B cell (primary cell): ENCODE measurements at regions not wholly inside any gene's neighbourhood (a gene's known extent, or its start where the extent isn't known, plus 50 kb on each side); places are given as distances from the start of the nearest gene placed in this dataset.
A peak's percentile ranks its signal among the peaks of the same experiment; 100 is the strongest.

Source experiments
- ATAC-seq: fragments of 200-7000 bp; cut with Tn5 transposase; one replicate; pipeline ENCODE4 v1.10.0; 2021; ENCODE audit warnings: low read depth, mild to moderate bottlenecking, moderate number of reproducible peaks, moderate library complexity
- CTCF ChIA-PET: fragments of 350-600 bp; sonication (Branson Sonifier 250); formaldehyde crosslinking; loops from one replicate; lab custom pipeline; 2021; ENCODE audit warnings: antibody characterized with exemption, inconsistent platforms; lab: Charles Lee
- POLR2A ChIA-PET: fragments of 350-600 bp; sonication (Branson Sonifier 250); formaldehyde crosslinking; loops from one replicate; lab custom pipeline; 2021; ENCODE audit warnings: antibody characterized with exemption; lab: Charles Lee
- DNase-seq: peaks from one replicate; pipeline ENCODE4 v3.0.0; 2013
- H2AFZ ChIP-seq: 2 replicates; pipeline ENCODE4 v1.6.1; 2012; ENCODE audit warnings: mild to moderate bottlenecking, low read depth, low read length; ENCODE audit not compliant: insufficient read depth, poor library complexity, severe bottlenecking
- H3K27ac ChIP-seq, 2 donors: 1 replicate in 1 of 2; 2 replicates in 1 of 2; pipeline ENCODE4 v1.5.1; 2012 to 2013; ENCODE audit warnings: low read length in 2 of 2, mild to moderate bottlenecking in 2 of 2, moderate library complexity in 1 of 2
- H3K27me3 ChIP-seq, 4 experiments: fragments of 200-600 bp in 1 of 4; sonication (generic) in 1 of 4; replicated peaks in 1 of 4; 1 replicate in 2 of 4; 2 replicates in 2 of 4; pipeline versions ENCODE4 v1.6.1 to v1.7.0; 2013 to 2016; ENCODE audit warnings: low read length in 3 of 4, mild to moderate bottlenecking in 2 of 4, mixed read lengths in 1 of 4, moderate library complexity in 1 of 4; ENCODE audit not compliant: insufficient read depth in 4 of 4, control insufficient read depth in 3 of 4; ENCODE audit errors: control extremely low read depth in 1 of 4
- H3K36me3 ChIP-seq, 2 experiments: replicated peaks in 1 of 2; 1 replicate in 1 of 2; 2 replicates in 1 of 2; pipeline versions ENCODE4 v1.6.1 to v1.7.1; 2013; ENCODE audit warnings: low read length in 1 of 2; ENCODE audit not compliant: insufficient read depth in 2 of 2, control insufficient read depth in 1 of 2; ENCODE audit errors: control extremely low read depth in 1 of 2, extremely low read depth in 1 of 2
- H3K4me1 ChIP-seq, 2 donors: fragments of 200-600 bp in 1 of 2; sonication (generic) in 1 of 2; 1 replicate in 1 of 2; 2 replicates in 1 of 2; pipeline versions ENCODE4 v1.5.1 to v1.6.1; 2013 to 2017; ENCODE audit warnings: low read length in 2 of 2; ENCODE audit not compliant: control insufficient read depth in 2 of 2, insufficient read depth in 2 of 2
- H3K4me2 ChIP-seq: replicated peaks from 2 replicates; pipeline ENCODE3; 2012; ENCODE audit warnings: mild to moderate bottlenecking, low read depth, low read length; ENCODE audit not compliant: poor library complexity, severe bottlenecking
- H3K4me3 ChIP-seq, 5 experiments: fragments of 200-600 bp in 1 of 5; sonication (generic) in 1 of 5; 1 replicate in 3 of 5; 2 replicates in 2 of 5; pipeline versions ENCODE4 v1.5.1 to v1.7.0; 2011 to 2016; ENCODE audit warnings: low read length in 4 of 5, mild to moderate bottlenecking in 4 of 5, low read depth in 2 of 5, control low read depth in 1 of 5, moderate library complexity in 1 of 5; ENCODE audit not compliant: insufficient read depth in 1 of 5; ENCODE audit errors: control extremely low read depth in 1 of 5, extremely low read depth in 1 of 5
- H3K79me2 ChIP-seq: fragments of 200-600 bp; sonication (generic); one replicate; pipeline ENCODE4 v1.6.0; 2016; ENCODE audit warnings: low read length; ENCODE audit not compliant: control insufficient read depth, insufficient read depth
- H3K9ac ChIP-seq: fragments of 200-600 bp; sonication (generic); 2 replicates; pipeline ENCODE4 v1.6.1; 2017; ENCODE audit warnings: mild to moderate bottlenecking, low read length, moderate library complexity
- H3K9me3 ChIP-seq, 3 donors: one replicate each; pipeline versions ENCODE4 v1.6.1 to v1.7.1; 2013; ENCODE audit warnings: low read length in 2 of 3; ENCODE audit not compliant: control insufficient read depth in 2 of 3, insufficient read depth in 1 of 3; ENCODE audit errors: control extremely low read depth in 1 of 3
- H4K20me1 ChIP-seq: 2 replicates; pipeline ENCODE4 v1.6.0; 2012; ENCODE audit warnings: mild to moderate bottlenecking, low read length; ENCODE audit not compliant: insufficient read depth, control insufficient read depth, poor library complexity, severe bottlenecking
- H3K27ac Mint-ChIP-seq: one replicate; pipeline ENCODE4 v1.8.0; 2021; ENCODE audit warnings: mixed read lengths
- H3K27me3 Mint-ChIP-seq: one replicate; pipeline ENCODE4 v1.8.0; 2021; ENCODE audit warnings: mixed read lengths
- H3K4me1 Mint-ChIP-seq: one replicate; pipeline ENCODE4 v1.8.0; 2021; ENCODE audit warnings: mixed read lengths
- H3K4me3 Mint-ChIP-seq: one replicate; pipeline ENCODE4 v1.8.0; 2021; ENCODE audit warnings: mixed read lengths
- H3K9me3 Mint-ChIP-seq: one replicate; pipeline ENCODE4 v1.8.0; 2022; ENCODE audit warnings: mixed read lengths; ENCODE audit not compliant: insufficient read depth
- EZH2 ChIP-seq: IDR thresholded peaks from 2 replicates; pipeline ENCODE4 v1.6.1; 2012; ENCODE audit warnings: borderline replicate concordance, low read depth, mild to moderate bottlenecking, moderate library complexity, low read length; ENCODE audit not compliant: insufficient read depth, poor library complexity, severe bottlenecking
- WGBS: methylation state at CpG from one replicate; pipeline ENCODE4 v1.1.5; 2013; ENCODE audit warnings: missing lambda C conversion rate; ENCODE audit not compliant: insufficient coverage; 5-methylcytosine and 5-hydroxymethylcytosine counted together
- intact Hi-C: fragments of 100-400 bp; cut with micrococcal nuclease; formaldehyde crosslinking; loops from one replicate; pipeline ENCODE4 v1.10.0; 2022
- TF ChIP-seq, protein P1 (sequence below): fragments of 200-600 bp; IDR thresholded peaks from one replicate; pipeline ENCODE4 v1.8.0; 2022; ENCODE audit warnings: antibody characterized with exemption, mild to moderate bottlenecking

DNA sequence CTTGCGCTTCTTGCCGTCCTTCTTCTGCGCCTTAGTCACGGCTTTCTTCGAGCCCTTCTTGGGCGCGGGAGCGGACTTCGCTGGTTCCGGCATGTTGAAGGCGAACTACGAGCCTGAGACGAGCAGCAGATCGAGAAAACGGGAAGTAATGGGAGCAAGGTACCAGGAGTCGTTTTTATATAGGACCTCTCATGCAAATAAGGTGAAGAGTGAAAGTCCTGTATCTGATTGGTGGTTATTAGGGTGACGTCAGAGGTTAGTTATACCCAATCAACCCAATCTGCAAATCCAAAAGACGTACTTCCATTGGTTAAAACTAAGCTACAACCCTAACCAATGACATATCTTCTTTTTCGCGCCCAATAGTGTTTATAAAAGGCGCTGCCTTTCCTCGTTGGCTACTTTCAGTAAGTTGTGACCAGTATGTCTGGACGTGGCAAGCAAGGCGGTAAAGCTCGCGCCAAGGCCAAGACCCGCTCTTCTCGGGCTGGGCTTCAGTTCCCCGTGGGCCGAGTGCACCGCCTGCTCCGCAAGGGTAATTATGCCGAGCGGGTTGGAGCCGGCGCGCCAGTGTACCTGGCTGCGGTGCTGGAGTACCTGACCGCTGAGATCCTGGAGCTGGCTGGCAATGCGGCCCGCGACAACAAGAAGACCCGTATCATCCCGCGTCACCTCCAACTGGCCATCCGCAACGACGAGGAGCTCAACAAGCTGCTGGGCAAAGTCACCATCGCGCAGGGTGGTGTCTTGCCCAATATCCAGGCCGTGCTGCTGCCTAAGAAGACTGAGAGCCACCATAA is 100.6 kb upstream of the PRSS16 start:
- peak overlapping the region; percentile 77 for H2AFZ ChIP-seq
- CTCF ChIA-PET: interaction anchor here (0.6 to 3.5 kb wide), 28 partner anchors 9 to 1185 kb away, joined by 3 to 31 read pairs (median 4); partner anchors contain the start of gene POM121L2
- peak overlapping the region; percentile 72 to 100 (median 88) for H3K4me3 ChIP-seq
- no peak overlapping the region for H3K4me3 Mint-ChIP-seq
- peak overlapping the region; percentile 76 to 92 for H3K27ac ChIP-seq
- peaks cover 45% of the 10 kb centered on the region for H3K79me2 ChIP-seq
- H3K4me1 Mint-ChIP-seq: peaks cover 17% of the 10 kb centered on the region
- no peak overlapping the region for H3K27ac Mint-ChIP-seq
- DNase-seq (peak; percentile 98), ATAC-seq (peak; percentile 85)
- H3K9me3 Mint-ChIP-seq: no peaks in the 10 kb centered on the region
- POLR2A ChIA-PET: interaction anchor here (0.6 to 8.8 kb wide), 59 partner anchors 9 to 1776 kb away, joined by 3 to 266 read pairs (median 6); a partner anchor contains a TSS
- no peaks in the 10 kb centered on the region for H3K9me3 ChIP-seq
- peak overlapping the region; percentile 97 for H3K9ac ChIP-seq
- intact Hi-C loops: loop anchor here (1.0 to 2.0 kb wide), 12 partner anchors 11 to 1120 kb away; a partner anchor contains a TSS
- no peaks in the 10 kb centered on the region for H3K27me3 Mint-ChIP-seq
- peaks cover 20 to 26% of the 10 kb centered on the region in 2 donors for H3K4me1 ChIP-seq
- under 1% methylated on average over 39 of the region's 51 CpGs for WGBS
- peaks cover 0 to 4% of the 10 kb centered on the region in 2 experiments for H3K36me3 ChIP-seq
- TF ChIP-seq EZH2: no peak
- TF ChIP-seq, protein P1, sequence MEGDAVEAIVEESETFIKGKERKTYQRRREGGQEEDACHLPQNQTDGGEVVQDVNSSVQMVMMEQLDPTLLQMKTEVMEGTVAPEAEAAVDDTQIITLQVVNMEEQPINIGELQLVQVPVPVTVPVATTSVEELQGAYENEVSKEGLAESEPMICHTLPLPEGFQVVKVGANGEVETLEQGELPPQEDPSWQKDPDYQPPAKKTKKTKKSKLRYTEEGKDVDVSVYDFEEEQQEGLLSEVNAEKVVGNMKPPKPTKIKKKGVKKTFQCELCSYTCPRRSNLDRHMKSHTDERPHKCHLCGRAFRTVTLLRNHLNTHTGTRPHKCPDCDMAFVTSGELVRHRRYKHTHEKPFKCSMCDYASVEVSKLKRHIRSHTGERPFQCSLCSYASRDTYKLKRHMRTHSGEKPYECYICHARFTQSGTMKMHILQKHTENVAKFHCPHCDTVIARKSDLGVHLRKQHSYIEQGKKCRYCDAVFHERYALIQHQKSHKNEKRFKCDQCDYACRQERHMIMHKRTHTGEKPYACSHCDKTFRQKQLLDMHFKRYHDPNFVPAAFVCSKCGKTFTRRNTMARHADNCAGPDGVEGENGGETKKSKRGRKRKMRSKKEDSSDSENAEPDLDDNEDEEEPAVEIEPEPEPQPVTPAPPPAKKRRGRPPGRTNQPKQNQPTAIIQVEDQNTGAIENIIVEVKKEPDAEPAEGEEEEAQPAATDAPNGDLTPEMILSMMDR: no peak
- H3K27me3 ChIP-seq: no peaks in the 10 kb centered on the region
- peak overlapping the region; percentile 85 for H3K4me2 ChIP-seq
- H4K20me1 ChIP-seq: no peaks in the 10 kb centered on the region

DNA sequence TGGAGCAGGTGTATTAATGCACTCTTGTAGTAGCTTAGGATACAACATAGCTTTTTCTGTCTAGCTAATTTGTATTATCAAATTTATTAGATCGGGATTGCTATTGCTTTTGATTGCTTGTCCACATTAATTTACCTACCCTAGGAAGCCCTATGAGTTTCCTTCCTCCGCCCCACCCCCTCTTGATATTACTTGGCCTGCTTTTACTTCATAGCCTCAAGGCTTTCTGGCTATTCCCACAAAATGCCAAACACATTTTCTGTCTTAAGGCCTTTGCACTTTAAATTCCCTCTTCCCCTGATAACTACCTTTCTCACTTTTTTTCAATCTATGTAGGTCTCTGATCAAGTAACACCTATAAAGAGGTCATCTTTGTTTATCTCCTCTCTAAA is 99.1 kb upstream of the PRSS16 start:
- DNase-seq (no peak), ATAC-seq (no peak)
- TF ChIP-seq EZH2: no peak
- TF ChIP-seq, protein P1: no peak
- peaks cover 10% of the 10 kb centered on the region for H3K4me1 Mint-ChIP-seq
- CTCF ChIA-PET: interaction anchor here (1.0 to 2.4 kb wide), 7 partner anchors 8 to 604 kb away, joined by 3 to 18 read pairs (median 5); no protein-coding TSS in a partner anchor
- peaks cover 31% of the 10 kb centered on the region for H3K79me2 ChIP-seq
- no peak overlapping the region for H3K27ac ChIP-seq
- H3K27me3 Mint-ChIP-seq: no peaks in the 10 kb centered on the region
- H3K4me3 Mint-ChIP-seq: peak overlapping the region; percentile 9
- H3K4me1 ChIP-seq: peaks cover 14% of the 10 kb centered on the region in 2 donors
- no peak overlapping the region for H3K4me3 ChIP-seq
- H3K27ac Mint-ChIP-seq: no peak overlapping the region
- POLR2A ChIA-PET: interaction anchor here (0.5 to 8.8 kb wide), 9 partner anchors 16 to 992 kb away, joined by 3 to 266 read pairs (median 9); a partner anchor contains a TSS
- no peak overlapping the region for H2AFZ ChIP-seq
- no peaks in the 10 kb centered on the region for H3K27me3 ChIP-seq
- H3K9ac ChIP-seq: no peak overlapping the region
- intact Hi-C loops: no loop called here
- peaks cover 0 to under 1% of the 10 kb centered on the region in 2 experiments for H3K36me3 ChIP-seq
- H3K9me3 ChIP-seq: no peaks in the 10 kb centered on the region
- 86% methylated on average over 1 of the region's 2 CpGs for WGBS
- H3K9me3 Mint-ChIP-seq: no peaks in the 10 kb centered on the region
- H4K20me1 ChIP-seq: no peaks in the 10 kb centered on the region
- no peak overlapping the region for H3K4me2 ChIP-seq
